Epithelial cell of proximal tubule (primary cell): ENCODE measurements at regions not wholly inside any gene's neighbourhood (a gene's known extent, or its start where the extent isn't known, plus 50 kb on each side); places are given as distances from the start of the nearest gene placed in this dataset.
"Not testable (repeated sequence)": the region's sequence is repeated elsewhere in the genome, so short reads cannot be mapped to it uniquely, and the experiment has no call there.

Experiments used
- DNase-seq: peaks from one replicate; pipeline ENCODE4 v3.0.0-alpha.2; 2011; ENCODE audit warnings: low read depth
- H3K4me3 ChIP-seq: 2 replicates; pipeline ENCODE4 v1.5.1; 2011; ENCODE audit warnings: low read depth, mild to moderate bottlenecking, low read length
- TF ChIP-seq, protein P1 (sequence below): conservative IDR thresholded peaks from 2 replicates; pipeline ENCODE4 v1.5.1; 2012; ENCODE audit warnings: low read depth, mild to moderate bottlenecking, low read length

DNA sequence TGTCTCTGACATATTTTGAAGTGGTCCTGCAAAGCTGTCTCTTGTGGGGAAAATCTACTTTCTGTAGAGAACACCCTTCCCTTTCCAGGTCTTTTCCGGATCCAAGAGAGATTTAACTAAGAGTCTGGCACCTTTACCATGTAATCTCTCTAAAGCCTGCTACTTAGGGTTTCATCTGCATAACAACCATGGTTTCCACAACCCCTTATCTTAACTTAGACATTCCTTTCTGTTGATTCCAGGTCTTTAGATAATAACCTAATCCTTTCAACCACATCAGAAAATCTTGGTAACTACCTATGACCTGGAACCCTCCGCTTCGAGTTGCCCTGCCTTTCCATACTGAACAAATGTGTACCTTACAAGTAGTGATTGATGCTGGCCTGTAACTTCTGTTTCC, 243.6 kb upstream of the PTER start:
- no peak overlapping the region for H3K4me3 ChIP-seq
- DNase-seq, result no peak
- TF ChIP-seq, protein P1, sequence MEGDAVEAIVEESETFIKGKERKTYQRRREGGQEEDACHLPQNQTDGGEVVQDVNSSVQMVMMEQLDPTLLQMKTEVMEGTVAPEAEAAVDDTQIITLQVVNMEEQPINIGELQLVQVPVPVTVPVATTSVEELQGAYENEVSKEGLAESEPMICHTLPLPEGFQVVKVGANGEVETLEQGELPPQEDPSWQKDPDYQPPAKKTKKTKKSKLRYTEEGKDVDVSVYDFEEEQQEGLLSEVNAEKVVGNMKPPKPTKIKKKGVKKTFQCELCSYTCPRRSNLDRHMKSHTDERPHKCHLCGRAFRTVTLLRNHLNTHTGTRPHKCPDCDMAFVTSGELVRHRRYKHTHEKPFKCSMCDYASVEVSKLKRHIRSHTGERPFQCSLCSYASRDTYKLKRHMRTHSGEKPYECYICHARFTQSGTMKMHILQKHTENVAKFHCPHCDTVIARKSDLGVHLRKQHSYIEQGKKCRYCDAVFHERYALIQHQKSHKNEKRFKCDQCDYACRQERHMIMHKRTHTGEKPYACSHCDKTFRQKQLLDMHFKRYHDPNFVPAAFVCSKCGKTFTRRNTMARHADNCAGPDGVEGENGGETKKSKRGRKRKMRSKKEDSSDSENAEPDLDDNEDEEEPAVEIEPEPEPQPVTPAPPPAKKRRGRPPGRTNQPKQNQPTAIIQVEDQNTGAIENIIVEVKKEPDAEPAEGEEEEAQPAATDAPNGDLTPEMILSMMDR, result no peak

DNA sequence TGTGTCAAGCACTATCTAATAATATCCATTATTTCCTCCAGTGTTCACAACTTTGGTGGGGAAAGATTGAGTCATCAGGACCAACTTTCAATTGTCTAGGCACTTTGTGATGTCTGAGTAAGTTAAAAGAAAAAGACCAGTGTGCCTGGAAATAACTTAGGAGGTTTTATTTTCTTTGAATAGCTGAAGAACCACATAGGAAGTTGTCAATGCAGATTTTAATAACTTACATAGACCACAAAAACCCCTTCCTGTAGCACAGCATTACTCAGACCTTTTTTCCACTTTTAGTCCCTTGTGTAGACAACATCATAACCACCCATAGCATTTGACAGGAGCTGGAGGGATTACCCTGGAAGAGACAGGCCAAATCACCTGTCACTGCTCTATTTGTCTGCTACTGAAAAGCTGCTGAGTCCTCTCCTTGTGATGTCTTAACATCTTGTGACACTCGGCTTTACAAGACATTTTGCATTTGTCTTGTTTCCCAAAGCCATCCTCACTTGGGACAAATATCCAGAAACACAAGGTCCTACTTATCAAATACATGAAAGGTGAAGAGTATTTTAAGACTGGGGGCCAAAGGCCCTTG, 241.5 kb upstream of the PTER start:
- no peak overlapping the region for H3K4me3 ChIP-seq
- TF ChIP-seq, protein P1, result no peak
- DNase-seq, result no peak

DNA sequence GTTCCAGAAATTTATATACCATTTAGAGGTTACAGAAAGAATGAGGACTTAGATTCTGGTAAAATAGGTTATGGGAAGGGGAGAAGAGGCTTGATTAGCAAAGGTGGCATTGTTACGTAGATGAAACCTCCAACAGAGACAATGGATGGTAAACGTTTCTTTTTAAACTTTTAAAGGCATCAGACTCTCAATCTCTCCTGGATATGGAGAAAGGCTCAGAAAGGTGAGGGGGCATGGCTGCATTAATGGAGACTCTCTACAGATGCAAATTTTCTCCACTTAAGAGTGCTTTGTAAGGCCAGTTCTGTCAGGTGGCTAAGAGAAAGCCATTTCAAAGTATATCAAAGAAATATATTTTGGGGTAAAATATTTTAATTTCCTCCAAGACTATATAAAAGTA, 240.9 kb upstream of the PTER start:
- TF ChIP-seq, protein P1, result no peak
- no peak overlapping the region for H3K4me3 ChIP-seq
- DNase-seq, result no peak

DNA sequence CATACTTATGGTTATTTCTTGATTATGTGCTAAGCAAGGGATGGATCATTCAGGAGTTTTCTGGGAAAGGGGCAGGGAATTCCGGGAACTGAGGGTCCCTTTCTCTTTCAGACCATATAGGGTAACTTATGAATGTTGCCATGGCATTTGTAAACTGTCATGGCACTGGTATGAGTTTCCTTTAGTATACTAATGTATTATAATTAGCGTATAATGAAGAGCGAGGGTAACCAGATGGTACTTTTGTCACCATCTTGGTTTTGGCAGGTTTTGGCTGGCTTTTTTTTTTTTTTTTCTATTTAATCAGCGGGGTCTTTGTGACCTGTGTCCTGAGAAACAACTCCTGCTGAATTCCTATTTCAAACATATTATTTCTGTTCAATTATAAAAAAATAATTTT, 237.6 kb upstream of the PTER start:
- TF ChIP-seq, protein P1, result no peak
- no peak for DNase-seq
- H3K4me3 ChIP-seq, result no peak overlapping the region

DNA sequence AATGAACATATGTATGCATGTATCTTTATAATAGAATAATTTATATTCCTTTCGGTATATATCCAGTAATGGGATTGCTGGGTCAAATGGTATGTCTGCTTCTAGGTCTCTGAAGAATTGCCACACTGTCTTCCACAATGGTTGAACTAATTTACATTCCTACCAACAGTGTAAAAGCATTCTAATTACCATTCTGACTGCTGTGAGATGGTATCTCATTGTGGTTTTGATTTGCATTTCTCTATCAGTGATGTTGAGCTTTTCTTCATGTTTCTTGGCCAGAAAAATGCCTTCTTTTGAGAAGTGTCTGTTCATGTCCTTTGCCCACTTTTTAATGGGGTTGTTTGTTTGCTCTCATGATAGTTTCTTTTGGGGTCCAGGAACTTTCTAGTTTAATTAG, 213.2 kb upstream of the PTER start:
- DNase-seq, H3K4me3 ChIP-seq: not testable (repeated sequence)

- no peak overlapping the region for H3K4me3 ChIP-seq
- TF ChIP-seq, protein P1, result no peak
- no peak for DNase-seq
Measured at GRCh38 chr10:16227674-16228073, 209.1 kb upstream of the PTER start.

GRCh38 chr10:16231176-16231575, 205.6 kb upstream of the PTER start:
- DNase-seq, result no peak
- H3K4me3 ChIP-seq, result no peak overlapping the region
- TF ChIP-seq, protein P1, result no peak
